ENCODE measurements at regions not wholly inside any gene's neighbourhood (a gene's known extent, or its start where the extent isn't known, plus 50 kb on each side); places are given as distances from the start of the nearest gene placed in this dataset.
"Not testable (repeated sequence)": the region's sequence is repeated elsewhere in the genome, so short reads cannot be mapped to it uniquely, and the experiment has no call there.

- Histone ChIP-seq H3K9me3 (ENCODE audit: control insufficient read depth, low read length) (no peaks in the 10 kb centered on the region), H3K27me3 (ENCODE audit: control insufficient read depth, insufficient read depth, low read length, poor library complexity, severe bottlenecking) (no peaks in the 10 kb centered on the region), H3K4me3 (ENCODE audit: insufficient read depth, low read depth, low read length) (no peak overlapping the region), H3K36me3 (ENCODE audit: control insufficient read depth, insufficient read depth, low read length) (no peaks in the 10 kb centered on the region), H3K4me1 (ENCODE audit: control insufficient read depth, insufficient read depth, low read length) (peaks cover 16% of the 10 kb centered on the region), H3K27ac (ENCODE audit: insufficient read depth, low read depth, low read length, poor library complexity, severe bottlenecking) (peak overlapping the region; percentile 16)
Measured at GRCh38 chr2:34734662-34735061, 1135.6 kb upstream of the FAM98A start.

- no peaks in the 10 kb centered on the region for H3K36me3 ChIP-seq (ENCODE audit: control insufficient read depth, insufficient read depth, low read length)
- H3K4me3 ChIP-seq (ENCODE audit: insufficient read depth, low read depth, low read length), result no peak overlapping the region
- no peaks in the 10 kb centered on the region for H3K27me3 ChIP-seq (ENCODE audit: control insufficient read depth, insufficient read depth, low read length, poor library complexity, severe bottlenecking)
- WGBS, 2 experiments, result no CpG with 5 or more reads among the region's 1 CpG
- H3K27ac ChIP-seq (ENCODE audit: insufficient read depth, low read depth, low read length, poor library complexity, severe bottlenecking), result no peak overlapping the region
- peaks cover 18% of the 10 kb centered on the region for H3K4me1 ChIP-seq (ENCODE audit: control insufficient read depth, insufficient read depth, low read length)
- no peaks in the 10 kb centered on the region for H3K9me3 ChIP-seq (ENCODE audit: control insufficient read depth, low read length)
Measured at GRCh38 chr2:34734042-34734441, 1134.9 kb upstream of the FAM98A start.

GRCh38 chr2:34731292-34731691 is 1132.2 kb upstream of the FAM98A start:
- H3K36me3 ChIP-seq (ENCODE audit: control insufficient read depth, insufficient read depth, low read length), result no peaks in the 10 kb centered on the region
- peaks cover 21% of the 10 kb centered on the region for H3K4me1 ChIP-seq (ENCODE audit: control insufficient read depth, insufficient read depth, low read length)
- H3K27me3 ChIP-seq (ENCODE audit: control insufficient read depth, insufficient read depth, low read length, poor library complexity, severe bottlenecking), result no peaks in the 10 kb centered on the region
- no peak overlapping the region for H3K27ac ChIP-seq (ENCODE audit: insufficient read depth, low read depth, low read length, poor library complexity, severe bottlenecking)
- H3K4me3 ChIP-seq (ENCODE audit: insufficient read depth, low read depth, low read length), result no peak overlapping the region
- 54 to 88% methylated on average over 2 of the region's 2 CpGs for WGBS, 2 experiments
- H3K9me3 ChIP-seq (ENCODE audit: control insufficient read depth, low read length), result no peaks in the 10 kb centered on the region

GRCh38 chr2:34729845-34730244 is 1130.7 kb upstream of the FAM98A start:
- H3K27ac ChIP-seq (ENCODE audit: insufficient read depth, low read depth, low read length, poor library complexity, severe bottlenecking), result no peak overlapping the region
- 0% methylated on average over 2 of the region's 2 CpGs for WGBS, 2 experiments
- no peaks in the 10 kb centered on the region for H3K9me3 ChIP-seq (ENCODE audit: control insufficient read depth, low read length)
- H3K4me3 ChIP-seq (ENCODE audit: insufficient read depth, low read depth, low read length), result no peak overlapping the region
- no peaks in the 10 kb centered on the region for H3K27me3 ChIP-seq (ENCODE audit: control insufficient read depth, insufficient read depth, low read length, poor library complexity, severe bottlenecking)
- peaks cover 17% of the 10 kb centered on the region for H3K4me1 ChIP-seq (ENCODE audit: control insufficient read depth, insufficient read depth, low read length)
- H3K36me3 ChIP-seq (ENCODE audit: control insufficient read depth, insufficient read depth, low read length), result no peaks in the 10 kb centered on the region

GRCh38 chr2:34724107-34724506 is 1125.0 kb upstream of the FAM98A start:
- H3K27ac ChIP-seq (ENCODE audit: insufficient read depth, low read depth, low read length, poor library complexity, severe bottlenecking), result no peak overlapping the region
- no peaks in the 10 kb centered on the region for H3K36me3 ChIP-seq (ENCODE audit: control insufficient read depth, insufficient read depth, low read length)
- WGBS, 2 experiments, result 92 to 93% methylated on average over 3 of the region's 3 CpGs

GRCh38 chr2:34723683-34724082 is 1124.6 kb upstream of the FAM98A start:
- no peaks in the 10 kb centered on the region for H3K9me3 ChIP-seq (ENCODE audit: control insufficient read depth, low read length)
- no peaks in the 10 kb centered on the region for H3K36me3 ChIP-seq (ENCODE audit: control insufficient read depth, insufficient read depth, low read length)
- H3K27me3 ChIP-seq (ENCODE audit: control insufficient read depth, insufficient read depth, low read length, poor library complexity, severe bottlenecking), result no peaks in the 10 kb centered on the region
- H3K27ac ChIP-seq (ENCODE audit: insufficient read depth, low read depth, low read length, poor library complexity, severe bottlenecking), result no peak overlapping the region
- H3K4me3 ChIP-seq (ENCODE audit: insufficient read depth, low read depth, low read length), result no peak overlapping the region
- 93 to 100% methylated on average over 1 of the region's 1 CpG for whole genome bisulfite sequencing, 2 experiments
- H3K4me1 ChIP-seq (ENCODE audit: control insufficient read depth, insufficient read depth, low read length), result no peaks in the 10 kb centered on the region

More at GRCh38 chr2:34724107-34724506, 1125.0 kb upstream of the FAM98A start:
- peaks cover 3% of the 10 kb centered on the region for H3K4me1 ChIP-seq (ENCODE audit: control insufficient read depth, insufficient read depth, low read length)
- H3K4me3 ChIP-seq (ENCODE audit: insufficient read depth, low read depth, low read length), result no peak overlapping the region
- no peaks in the 10 kb centered on the region for H3K9me3 ChIP-seq (ENCODE audit: control insufficient read depth, low read length)
- H3K27me3 ChIP-seq (ENCODE audit: control insufficient read depth, insufficient read depth, low read length, poor library complexity, severe bottlenecking), result no peaks in the 10 kb centered on the region

- Histone ChIP-seq H3K4me3 (ENCODE audit: insufficient read depth, low read depth, low read length) (no peak overlapping the region), H3K4me1 (ENCODE audit: control insufficient read depth, insufficient read depth, low read length) (no peaks in the 10 kb centered on the region), H3K9me3 (ENCODE audit: control insufficient read depth, low read length) (no peaks in the 10 kb centered on the region), H3K27ac (ENCODE audit: insufficient read depth, low read depth, low read length, poor library complexity, severe bottlenecking) (no peak overlapping the region), H3K36me3 (ENCODE audit: control insufficient read depth, insufficient read depth, low read length) (no peaks in the 10 kb centered on the region), H3K27me3 (ENCODE audit: control insufficient read depth, insufficient read depth, low read length, poor library complexity, severe bottlenecking) (no peaks in the 10 kb centered on the region)
- 94 to 96% methylated on average over 7 of the region's 7 CpGs for WGBS, 2 experiments
Measured at GRCh38 chr2:34719206-34719605, 1120.1 kb upstream of the FAM98A start.

GRCh38 chr2:34705551-34706247 is 1106.6 kb upstream of the FAM98A start:
- no peaks in the 10 kb centered on the region for H3K4me1 ChIP-seq (ENCODE audit: control insufficient read depth, insufficient read depth, low read length)
- H3K4me3 ChIP-seq (ENCODE audit: insufficient read depth, low read depth, low read length), result no peak overlapping the region
- H3K36me3 ChIP-seq (ENCODE audit: control insufficient read depth, insufficient read depth, low read length), result no peaks in the 10 kb centered on the region
- no peaks in the 10 kb centered on the region for H3K27me3 ChIP-seq (ENCODE audit: control insufficient read depth, insufficient read depth, low read length, poor library complexity, severe bottlenecking)
- WGBS, 2 experiments, result 91 to 94% methylated on average over 5 to 6 of the region's 6 CpGs
- H3K9me3 ChIP-seq (ENCODE audit: control insufficient read depth, low read length), result no peaks in the 10 kb centered on the region
- H3K27ac ChIP-seq (ENCODE audit: insufficient read depth, low read depth, low read length, poor library complexity, severe bottlenecking), result no peak overlapping the region

- 94 to 100% methylated on average over 1 to 2 of the region's 2 CpGs for WGBS, 2 experiments
- Histone ChIP-seq H3K27me3 (ENCODE audit: control insufficient read depth, insufficient read depth, low read length, poor library complexity, severe bottlenecking) (no peaks in the 10 kb centered on the region), H3K9me3 (ENCODE audit: control insufficient read depth, low read length) (no peaks in the 10 kb centered on the region)
Measured at GRCh38 chr2:34703292-34703691, 1104.2 kb upstream of the FAM98A start.

GRCh38 chr2:34702391-34702790 is 1103.3 kb upstream of the FAM98A start:
- WGBS, 2 experiments, result 63% methylated on average over 6 of the region's 6 CpGs
- not testable (repeated sequence) for H3K9me3 ChIP-seq (ENCODE audit: control insufficient read depth, low read length); H3K4me1 ChIP-seq (ENCODE audit: control insufficient read depth, insufficient read depth, low read length)

More at GRCh38 chr2:34703292-34703691, 1104.2 kb upstream of the FAM98A start:
- Histone ChIP-seq H3K36me3 (ENCODE audit: control insufficient read depth, insufficient read depth, low read length) (no peaks in the 10 kb centered on the region), H3K4me1 (ENCODE audit: control insufficient read depth, insufficient read depth, low read length) (no peaks in the 10 kb centered on the region), H3K27ac (ENCODE audit: insufficient read depth, low read depth, low read length, poor library complexity, severe bottlenecking) (no peak overlapping the region), H3K4me3 (ENCODE audit: insufficient read depth, low read depth, low read length) (no peak overlapping the region)

GRCh38 chr2:34677591-34677990 is 1078.5 kb upstream of the FAM98A start:
- not testable (repeated sequence) for H3K4me3 ChIP-seq (ENCODE audit: insufficient read depth, low read depth, low read length); H3K9me3 ChIP-seq (ENCODE audit: control insufficient read depth, low read length); H3K27me3 ChIP-seq (ENCODE audit: control insufficient read depth, insufficient read depth, low read length, poor library complexity, severe bottlenecking); H3K4me1 ChIP-seq (ENCODE audit: control insufficient read depth, insufficient read depth, low read length); H3K36me3 ChIP-seq (ENCODE audit: control insufficient read depth, insufficient read depth, low read length); H3K27ac ChIP-seq (ENCODE audit: insufficient read depth, low read depth, low read length, poor library complexity, severe bottlenecking)
- 92% methylated on average over 12 of the region's 12 CpGs for WGBS, 2 experiments

More at GRCh38 chr2:34702391-34702790, 1103.3 kb upstream of the FAM98A start:
- not testable (repeated sequence) for H3K27ac ChIP-seq (ENCODE audit: insufficient read depth, low read depth, low read length, poor library complexity, severe bottlenecking); H3K36me3 ChIP-seq (ENCODE audit: control insufficient read depth, insufficient read depth, low read length); H3K4me3 ChIP-seq (ENCODE audit: insufficient read depth, low read depth, low read length); H3K27me3 ChIP-seq (ENCODE audit: control insufficient read depth, insufficient read depth, low read length, poor library complexity, severe bottlenecking)

Measured in ectodermal cell (in vitro differentiated cells).